Liver (tissue), 8 donors: ENCODE measurements at regions not wholly inside any gene's neighbourhood (a gene's known extent, or its start where the extent isn't known, plus 50 kb on each side); places are given as distances from the start of the nearest gene placed in this dataset.

Source experiments
- DNase-seq: peaks from one replicate; pipeline ENCODE4 v3.0.0-alpha.2; 2017; ENCODE audit warnings: low spot score
- H3K27ac ChIP-seq, 2 donors: one replicate each; pipeline ENCODE4 v1.7.0; 2013; ENCODE audit warnings: inconsistent platforms in 2 of 2, low read length in 2 of 2, control low read depth in 1 of 2, low read depth in 1 of 2, mild to moderate bottlenecking in 1 of 2
- H3K27me3 ChIP-seq, 4 donors: one replicate each; pipeline versions ENCODE4 v1.6.1 to v1.7.0; 2013; ENCODE audit warnings: low read length in 3 of 4, inconsistent platforms in 1 of 4, mild to moderate bottlenecking in 1 of 4, moderate library complexity in 1 of 4; ENCODE audit not compliant: control insufficient read depth in 4 of 4, insufficient read depth in 4 of 4
- H3K36me3 ChIP-seq, 4 donors: one replicate each; pipeline versions ENCODE4 v1.6.1 to v1.7.0; 2013; ENCODE audit warnings: low read length in 3 of 4, mild to moderate bottlenecking in 3 of 4, low read depth in 1 of 4, moderate library complexity in 1 of 4; ENCODE audit not compliant: control insufficient read depth in 4 of 4, insufficient read depth in 3 of 4
- H3K4me1 ChIP-seq, 4 donors: one replicate each; pipeline versions ENCODE4 v1.6.1 to v1.7.0; 2013; ENCODE audit warnings: low read length in 3 of 4, mild to moderate bottlenecking in 3 of 4, moderate library complexity in 1 of 4; ENCODE audit not compliant: control insufficient read depth in 4 of 4, insufficient read depth in 4 of 4
- H3K4me3 ChIP-seq, 3 donors: one replicate each; pipeline versions ENCODE4 v1.6.1 to v1.7.0; 2013; ENCODE audit warnings: low read length in 3 of 3, control low read depth in 1 of 3, low read depth in 1 of 3, mild to moderate bottlenecking in 1 of 3
- H3K9ac ChIP-seq, 2 donors: one replicate each; pipeline ENCODE4 v1.7.0; 2013; ENCODE audit warnings: low read length in 2 of 2, mild to moderate bottlenecking in 2 of 2, moderate library complexity in 2 of 2, control low read depth in 1 of 2, low read depth in 1 of 2
- H3K9me3 ChIP-seq, 4 donors: one replicate each; pipeline versions ENCODE4 v1.6.1 to v1.7.0; 2013; ENCODE audit warnings: low read length in 3 of 4; ENCODE audit not compliant: control insufficient read depth in 4 of 4
- EGR1 ChIP-seq, 2 donors: IDR thresholded peaks; 2 replicates each; pipeline ENCODE4 v1.6.1; 2016 to 2018; ENCODE audit warnings: antibody characterized with exemption in 2 of 2, low read depth in 2 of 2
- FOXA1 ChIP-seq: IDR thresholded peaks from 2 replicates; pipeline ENCODE4 v1.6.1; 2016; ENCODE audit warnings: antibody characterized with exemption
- FOXA2 ChIP-seq: IDR thresholded peaks from 2 replicates; pipeline ENCODE4 v1.6.1; 2016; ENCODE audit warnings: antibody characterized with exemption
- GABPA ChIP-seq, 2 donors: IDR thresholded peaks in 1 of 2; conservative IDR thresholded peaks in 1 of 2; 2 replicates each; pipeline ENCODE4 v1.6.1; 2016; ENCODE audit warnings: antibody characterized with exemption in 2 of 2, mild to moderate bottlenecking in 1 of 2, moderate library complexity in 1 of 2
- HNF4A ChIP-seq, 2 donors: conservative IDR thresholded peaks; 2 replicates each; pipeline ENCODE4 v1.6.1; 2016; ENCODE audit warnings: antibody characterized with exemption in 2 of 2, mild to moderate bottlenecking in 2 of 2
- HNF4G ChIP-seq: IDR thresholded peaks from 2 replicates; pipeline ENCODE4 v1.6.1; 2016; ENCODE audit warnings: antibody characterized with exemption
- JUND ChIP-seq, 2 donors: IDR thresholded peaks; 2 replicates each; pipeline ENCODE4 v1.6.1; 2016; ENCODE audit warnings: antibody characterized with exemption in 2 of 2
- NR2F2 ChIP-seq: IDR thresholded peaks from 2 replicates; pipeline ENCODE4 v1.6.1; 2016; ENCODE audit warnings: antibody characterized with exemption
- RAD21 ChIP-seq, 2 donors: IDR thresholded peaks; 2 replicates each; pipeline ENCODE4 v1.6.1; 2016; ENCODE audit warnings: antibody characterized with exemption in 2 of 2, mild to moderate bottlenecking in 2 of 2
- RXRA ChIP-seq, 2 donors: IDR thresholded peaks; 2 replicates each; pipeline ENCODE4 v1.6.1; 2017 to 2018; ENCODE audit warnings: antibody characterized with exemption in 2 of 2, mild to moderate bottlenecking in 1 of 2
- SP1 ChIP-seq: IDR thresholded peaks from 2 replicates; pipeline ENCODE4 v1.6.1; 2018; ENCODE audit warnings: antibody characterized with exemption, mild to moderate bottlenecking
- TAF1 ChIP-seq: conservative IDR thresholded peaks from 2 replicates; pipeline ENCODE4 v1.6.1; 2016; ENCODE audit warnings: antibody characterized with exemption, mild to moderate bottlenecking
- YY1 ChIP-seq: IDR thresholded peaks from 2 replicates; pipeline ENCODE4 v1.6.1; 2016; ENCODE audit warnings: antibody characterized with exemption, mild to moderate bottlenecking
- ZBTB33 ChIP-seq: IDR thresholded peaks from 2 replicates; pipeline ENCODE4 v1.6.1; 2016; ENCODE audit warnings: antibody characterized with exemption
- WGBS: extraction: QIAGEN DNeasy Blood & Tissue Kit; methylation state at CpG from one replicate; pipeline ENCODE4 v1.1.7; 2013; 5-methylcytosine and 5-hydroxymethylcytosine counted together
- TF ChIP-seq, protein P1 (sequence below): fragments of 150-350 bp; IDR thresholded peaks from 2 replicates; pipeline ENCODE4 v1.5.1; 2017; ENCODE audit warnings: improper control_type of control experiment, low read depth, low read length; ENCODE audit not compliant: missing input control
- TF ChIP-seq, protein P2 (sequence below): IDR thresholded peaks from 2 replicates; pipeline ENCODE4 v1.6.1; 2016; ENCODE audit warnings: antibody characterized with exemption
- TF ChIP-seq, protein P3 (sequence below): IDR thresholded peaks from 2 replicates; pipeline ENCODE4 v1.6.1; 2016; ENCODE audit warnings: antibody characterized with exemption, mild to moderate bottlenecking
- TF ChIP-seq, protein P4 (sequence below): IDR thresholded peaks from 2 replicates; pipeline ENCODE4 v1.6.1; 2016; ENCODE audit warnings: antibody characterized with exemption
- donor health status: healthy.
- donor health status: healthy.
- donor health status: healthy.
- donor health status: healthy.
- donor health status: healthy.

DNA sequence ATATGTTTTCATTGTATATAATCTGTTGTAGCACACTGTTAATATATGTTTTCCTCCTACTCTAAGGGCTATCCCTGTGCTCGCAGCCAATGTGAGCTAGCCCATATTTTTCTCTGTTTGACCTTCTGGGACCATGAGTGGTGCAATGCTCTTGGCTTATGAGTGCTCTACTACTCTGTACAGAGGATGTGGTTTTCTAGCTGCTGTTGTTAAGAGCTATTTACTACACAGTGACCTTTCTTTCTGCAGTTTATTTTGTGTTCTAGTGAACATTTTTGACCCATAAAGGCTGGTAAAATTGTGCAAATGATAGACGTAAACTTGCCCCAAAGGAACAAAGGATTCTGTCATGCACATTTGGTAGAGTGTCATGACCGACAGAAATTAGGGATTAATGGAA is 84.1 kb upstream of the CPHXL start (continued):
- TF ChIP-seq, protein P1, sequence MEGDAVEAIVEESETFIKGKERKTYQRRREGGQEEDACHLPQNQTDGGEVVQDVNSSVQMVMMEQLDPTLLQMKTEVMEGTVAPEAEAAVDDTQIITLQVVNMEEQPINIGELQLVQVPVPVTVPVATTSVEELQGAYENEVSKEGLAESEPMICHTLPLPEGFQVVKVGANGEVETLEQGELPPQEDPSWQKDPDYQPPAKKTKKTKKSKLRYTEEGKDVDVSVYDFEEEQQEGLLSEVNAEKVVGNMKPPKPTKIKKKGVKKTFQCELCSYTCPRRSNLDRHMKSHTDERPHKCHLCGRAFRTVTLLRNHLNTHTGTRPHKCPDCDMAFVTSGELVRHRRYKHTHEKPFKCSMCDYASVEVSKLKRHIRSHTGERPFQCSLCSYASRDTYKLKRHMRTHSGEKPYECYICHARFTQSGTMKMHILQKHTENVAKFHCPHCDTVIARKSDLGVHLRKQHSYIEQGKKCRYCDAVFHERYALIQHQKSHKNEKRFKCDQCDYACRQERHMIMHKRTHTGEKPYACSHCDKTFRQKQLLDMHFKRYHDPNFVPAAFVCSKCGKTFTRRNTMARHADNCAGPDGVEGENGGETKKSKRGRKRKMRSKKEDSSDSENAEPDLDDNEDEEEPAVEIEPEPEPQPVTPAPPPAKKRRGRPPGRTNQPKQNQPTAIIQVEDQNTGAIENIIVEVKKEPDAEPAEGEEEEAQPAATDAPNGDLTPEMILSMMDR = no peak
- TF ChIP-seq, protein P2, sequence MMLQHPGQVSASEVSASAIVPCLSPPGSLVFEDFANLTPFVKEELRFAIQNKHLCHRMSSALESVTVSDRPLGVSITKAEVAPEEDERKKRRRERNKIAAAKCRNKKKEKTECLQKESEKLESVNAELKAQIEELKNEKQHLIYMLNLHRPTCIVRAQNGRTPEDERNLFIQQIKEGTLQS = no peak

- Histone ChIP-seq H3K27me3 (peaks cover 0 to 2% (median 0%) of the 10 kb centered on the region in 4 donors), H3K9ac (no peak overlapping the region), H3K36me3 (no peaks in the 10 kb centered on the region), H3K9me3 (no peaks in the 10 kb centered on the region), H3K27ac (no peak overlapping the region), H3K4me1 (no peaks in the 10 kb centered on the region), H3K4me3 (no peak overlapping the region)
- DNase-seq = no peak
- 76% methylated on average over 9 of the region's 9 CpGs for WGBS
- TF ChIP-seq HNF4G (no peak), FOXA2 (no peak), EGR1 (IDR thresholded peaks at IDR 0.05; ENCODE audit: low read depth in 2 of 2) (no peak), FOXA1 (no peak), HNF4A (conservative IDR thresholded peaks at IDR 0.05) (no peak), YY1 (no peak), RXRA (IDR thresholded peaks at IDR 0.05) (no peak), GABPA (IDR thresholded peaks at IDR 0.05 in 1 of 2, conservative IDR thresholded peaks at IDR 0.05 in 1 of 2) (no peak), TAF1 (no peak), ZBTB33 (no peak), JUND (IDR thresholded peaks at IDR 0.05) (no peak), RAD21 (IDR thresholded peaks at IDR 0.05) (no peak), SP1 (no peak), NR2F2 (no peak)
- TF ChIP-seq, protein P3, sequence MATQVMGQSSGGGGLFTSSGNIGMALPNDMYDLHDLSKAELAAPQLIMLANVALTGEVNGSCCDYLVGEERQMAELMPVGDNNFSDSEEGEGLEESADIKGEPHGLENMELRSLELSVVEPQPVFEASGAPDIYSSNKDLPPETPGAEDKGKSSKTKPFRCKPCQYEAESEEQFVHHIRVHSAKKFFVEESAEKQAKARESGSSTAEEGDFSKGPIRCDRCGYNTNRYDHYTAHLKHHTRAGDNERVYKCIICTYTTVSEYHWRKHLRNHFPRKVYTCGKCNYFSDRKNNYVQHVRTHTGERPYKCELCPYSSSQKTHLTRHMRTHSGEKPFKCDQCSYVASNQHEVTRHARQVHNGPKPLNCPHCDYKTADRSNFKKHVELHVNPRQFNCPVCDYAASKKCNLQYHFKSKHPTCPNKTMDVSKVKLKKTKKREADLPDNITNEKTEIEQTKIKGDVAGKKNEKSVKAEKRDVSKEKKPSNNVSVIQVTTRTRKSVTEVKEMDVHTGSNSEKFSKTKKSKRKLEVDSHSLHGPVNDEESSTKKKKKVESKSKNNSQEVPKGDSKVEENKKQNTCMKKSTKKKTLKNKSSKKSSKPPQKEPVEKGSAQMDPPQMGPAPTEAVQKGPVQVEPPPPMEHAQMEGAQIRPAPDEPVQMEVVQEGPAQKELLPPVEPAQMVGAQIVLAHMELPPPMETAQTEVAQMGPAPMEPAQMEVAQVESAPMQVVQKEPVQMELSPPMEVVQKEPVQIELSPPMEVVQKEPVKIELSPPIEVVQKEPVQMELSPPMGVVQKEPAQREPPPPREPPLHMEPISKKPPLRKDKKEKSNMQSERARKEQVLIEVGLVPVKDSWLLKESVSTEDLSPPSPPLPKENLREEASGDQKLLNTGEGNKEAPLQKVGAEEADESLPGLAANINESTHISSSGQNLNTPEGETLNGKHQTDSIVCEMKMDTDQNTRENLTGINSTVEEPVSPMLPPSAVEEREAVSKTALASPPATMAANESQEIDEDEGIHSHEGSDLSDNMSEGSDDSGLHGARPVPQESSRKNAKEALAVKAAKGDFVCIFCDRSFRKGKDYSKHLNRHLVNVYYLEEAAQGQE = no peak
- TF ChIP-seq, protein P2 = no peak
- TF ChIP-seq, protein P4, sequence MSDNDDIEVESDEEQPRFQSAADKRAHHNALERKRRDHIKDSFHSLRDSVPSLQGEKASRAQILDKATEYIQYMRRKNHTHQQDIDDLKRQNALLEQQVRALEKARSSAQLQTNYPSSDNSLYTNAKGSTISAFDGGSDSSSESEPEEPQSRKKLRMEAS = no peak
- TF ChIP-seq, protein P1 = no peak
Measured at GRCh38 chr16:75811020-75811634, 84.8 kb upstream of the CPHXL start.
